ENCODE measurements at regions not wholly inside any gene's neighbourhood (a gene's known extent, or its start where the extent isn't known, plus 50 kb on each side); places are given as distances from the start of the nearest gene placed in this dataset.
A peak's percentile ranks its signal among the peaks of the same experiment; 100 is the strongest.
"Not testable (repeated sequence)": the region's sequence is repeated elsewhere in the genome, so short reads cannot be mapped to it uniquely, and the experiment has no call there.

GRCh38 chr1:95734560-95734959 is 500.6 kb downstream of the RWDD3 start:
- no peak for DNase-seq (ENCODE audit: low read depth in 2 of 3, low spot score in 2 of 3)

- no peak for DNase-seq (ENCODE audit: low read depth in 2 of 3, low spot score in 2 of 3)
Measured at GRCh38 chr1:95742591-95743089, 508.6 kb downstream of the RWDD3 start.

- DNase-seq (ENCODE audit: low read depth in 2 of 3, low spot score in 2 of 3) = no peak
Measured at GRCh38 chr1:95744731-95745130, 510.7 kb downstream of the RWDD3 start.

- no peak for DNase-seq (ENCODE audit: low read depth in 2 of 3, low spot score in 2 of 3)
Measured at GRCh38 chr1:95752515-95753381, 518.7 kb downstream of the RWDD3 start.

GRCh38 chr1:95753382-95754016 is 519.5 kb downstream of the RWDD3 start:
- no peak for DNase-seq (ENCODE audit: low read depth in 2 of 3, low spot score in 2 of 3)

- DNase-seq (ENCODE audit: low read depth in 2 of 3, low spot score in 2 of 3) = no peak
Measured at GRCh38 chr1:95754412-95754811, 520.4 kb downstream of the RWDD3 start.

- DNase-seq (ENCODE audit: low read depth in 2 of 3, low spot score in 2 of 3) = no peak
Measured at GRCh38 chr1:95766036-95766435, 532.0 kb downstream of the RWDD3 start.

- peak in 2 of 3 donors; percentile 36 to 68 for DNase-seq (ENCODE audit: low read depth in 2 of 3, low spot score in 2 of 3)
Measured at GRCh38 chr1:95770581-95770980, 536.6 kb downstream of the RWDD3 start.

- no peak for DNase-seq (ENCODE audit: low read depth in 2 of 3, low spot score in 2 of 3)
Measured at GRCh38 chr1:95778217-95778616, 544.2 kb downstream of the RWDD3 start.

- no peak for DNase-seq (ENCODE audit: low read depth in 2 of 3, low spot score in 2 of 3)
Measured at GRCh38 chr1:95780836-95781235, 546.8 kb downstream of the RWDD3 start.

- no peak for DNase-seq (ENCODE audit: low read depth in 2 of 3, low spot score in 2 of 3)
Measured at GRCh38 chr1:95790136-95790535, 556.1 kb downstream of the RWDD3 start.

GRCh38 chr1:95793893-95794292 is 559.9 kb downstream of the RWDD3 start:
- DNase-seq (ENCODE audit: low read depth in 2 of 3, low spot score in 2 of 3) = no peak

GRCh38 chr1:95797761-95798160 is 563.8 kb downstream of the RWDD3 start:
- not testable (repeated sequence) for DNase-seq (ENCODE audit: low read depth in 2 of 3, low spot score in 2 of 3)

- DNase-seq (ENCODE audit: low read depth in 2 of 3, low spot score in 2 of 3) = no peak
Measured at GRCh38 chr1:95806171-95806570, 572.2 kb downstream of the RWDD3 start.

- no peak for DNase-seq (ENCODE audit: low read depth in 2 of 3, low spot score in 2 of 3)
Measured at GRCh38 chr1:95809391-95809790, 575.4 kb downstream of the RWDD3 start.

GRCh38 chr1:95815511-95815910 is 581.5 kb downstream of the RWDD3 start:
- DNase-seq (ENCODE audit: low read depth in 2 of 3, low spot score in 2 of 3) = no peak

- no peak for DNase-seq (ENCODE audit: low read depth in 2 of 3, low spot score in 2 of 3)
Measured at GRCh38 chr1:95829556-95829955, 595.5 kb downstream of the RWDD3 start.

GRCh38 chr1:95832370-95832769 is 598.4 kb downstream of the RWDD3 start:
- no peak for DNase-seq (ENCODE audit: low read depth in 2 of 3, low spot score in 2 of 3)

GRCh38 chr1:95849439-95849838 is 615.4 kb downstream of the RWDD3 start:
- DNase-seq (ENCODE audit: low read depth in 2 of 3, low spot score in 2 of 3) = no peak

GRCh38 chr1:95850165-95850649 is 616.2 kb downstream of the RWDD3 start:
- DNase-seq (ENCODE audit: low read depth in 2 of 3, low spot score in 2 of 3) = no peak

GRCh38 chr1:95850763-95851162 is 616.8 kb downstream of the RWDD3 start:
- DNase-seq (ENCODE audit: low read depth in 2 of 3, low spot score in 2 of 3) = no peak
